ENCODE measurements at regions not wholly inside any gene's neighbourhood (a gene's known extent, or its start where the extent isn't known, plus 50 kb on each side); places are given as distances from the start of the nearest gene placed in this dataset.
"Not testable (repeated sequence)": the region's sequence is repeated elsewhere in the genome, so short reads cannot be mapped to it uniquely, and the experiment has no call there.

DNA sequence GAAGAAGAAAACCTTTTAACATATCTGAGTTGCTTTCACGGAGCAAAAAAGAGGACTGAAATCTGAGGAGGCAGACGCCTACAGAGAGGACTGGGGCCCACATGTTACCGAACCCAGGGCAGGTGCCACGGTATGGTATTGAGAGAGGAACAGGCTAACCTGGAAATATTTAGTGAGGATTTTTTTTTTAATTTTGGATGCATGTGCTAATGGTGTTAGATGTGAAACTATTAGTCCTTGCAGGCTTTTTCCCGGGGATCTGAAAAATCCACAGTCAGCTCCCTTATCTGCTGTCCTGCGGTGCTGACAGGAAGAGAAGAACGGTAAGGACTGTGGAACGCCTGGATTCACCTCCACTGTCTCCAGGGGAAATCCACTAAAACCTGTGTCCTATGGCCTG lies 819.7 kb downstream of the TMEM121 start:
- DNase-seq (ENCODE audit: low read depth), result no peak
- TF ChIP-seq, protein P1, sequence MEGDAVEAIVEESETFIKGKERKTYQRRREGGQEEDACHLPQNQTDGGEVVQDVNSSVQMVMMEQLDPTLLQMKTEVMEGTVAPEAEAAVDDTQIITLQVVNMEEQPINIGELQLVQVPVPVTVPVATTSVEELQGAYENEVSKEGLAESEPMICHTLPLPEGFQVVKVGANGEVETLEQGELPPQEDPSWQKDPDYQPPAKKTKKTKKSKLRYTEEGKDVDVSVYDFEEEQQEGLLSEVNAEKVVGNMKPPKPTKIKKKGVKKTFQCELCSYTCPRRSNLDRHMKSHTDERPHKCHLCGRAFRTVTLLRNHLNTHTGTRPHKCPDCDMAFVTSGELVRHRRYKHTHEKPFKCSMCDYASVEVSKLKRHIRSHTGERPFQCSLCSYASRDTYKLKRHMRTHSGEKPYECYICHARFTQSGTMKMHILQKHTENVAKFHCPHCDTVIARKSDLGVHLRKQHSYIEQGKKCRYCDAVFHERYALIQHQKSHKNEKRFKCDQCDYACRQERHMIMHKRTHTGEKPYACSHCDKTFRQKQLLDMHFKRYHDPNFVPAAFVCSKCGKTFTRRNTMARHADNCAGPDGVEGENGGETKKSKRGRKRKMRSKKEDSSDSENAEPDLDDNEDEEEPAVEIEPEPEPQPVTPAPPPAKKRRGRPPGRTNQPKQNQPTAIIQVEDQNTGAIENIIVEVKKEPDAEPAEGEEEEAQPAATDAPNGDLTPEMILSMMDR (IDR thresholded peaks at IDR 0.05; ENCODE audit: insufficient read depth, low read depth, low read length, missing control alignments), result no peak
- no peak overlapping the region for H3K4me3 ChIP-seq (ENCODE audit: low read depth, low read length)

DNA sequence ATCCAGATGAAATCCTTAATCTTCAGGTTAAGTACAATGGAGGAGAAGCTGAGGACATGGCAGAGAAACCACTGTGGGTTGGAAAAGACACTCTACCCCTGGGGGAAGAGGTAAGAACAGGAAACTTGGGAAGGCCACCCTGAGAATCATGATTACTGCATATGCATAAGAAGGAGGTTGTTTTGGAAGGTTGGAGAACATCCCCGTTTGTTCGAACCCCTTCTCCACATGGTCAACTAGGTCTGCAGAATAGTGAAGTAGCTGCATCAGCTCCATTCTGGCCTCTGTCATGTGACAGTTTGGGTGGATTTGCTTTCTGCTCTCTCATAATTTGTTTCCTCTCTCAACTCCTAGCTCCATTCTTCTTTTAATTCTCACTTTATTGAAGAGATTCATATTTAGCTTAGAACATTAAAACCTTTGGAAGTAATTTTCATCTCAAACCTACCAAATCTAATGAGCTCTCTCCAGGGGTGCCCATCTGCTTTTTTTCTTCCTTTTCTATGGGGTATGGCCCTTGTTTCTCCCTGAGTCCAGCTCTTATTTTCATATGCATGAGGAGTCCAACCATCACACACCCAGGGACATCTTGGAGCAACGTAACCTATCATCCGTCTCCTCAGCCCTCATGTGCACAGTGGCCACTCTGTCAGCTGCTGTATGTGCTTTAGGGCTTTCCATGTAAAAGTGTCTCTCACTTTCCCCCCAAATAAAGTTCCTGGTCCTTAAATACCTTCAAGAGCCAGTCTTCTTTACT lies 820.3 kb downstream of the TMEM121 start:
- no peak for DNase-seq (ENCODE audit: low read depth)
- TF ChIP-seq, protein P1 (IDR thresholded peaks at IDR 0.05; ENCODE audit: insufficient read depth, low read depth, low read length, missing control alignments), result no peak
- H3K4me3 ChIP-seq (ENCODE audit: low read depth, low read length), result no peak overlapping the region

DNA sequence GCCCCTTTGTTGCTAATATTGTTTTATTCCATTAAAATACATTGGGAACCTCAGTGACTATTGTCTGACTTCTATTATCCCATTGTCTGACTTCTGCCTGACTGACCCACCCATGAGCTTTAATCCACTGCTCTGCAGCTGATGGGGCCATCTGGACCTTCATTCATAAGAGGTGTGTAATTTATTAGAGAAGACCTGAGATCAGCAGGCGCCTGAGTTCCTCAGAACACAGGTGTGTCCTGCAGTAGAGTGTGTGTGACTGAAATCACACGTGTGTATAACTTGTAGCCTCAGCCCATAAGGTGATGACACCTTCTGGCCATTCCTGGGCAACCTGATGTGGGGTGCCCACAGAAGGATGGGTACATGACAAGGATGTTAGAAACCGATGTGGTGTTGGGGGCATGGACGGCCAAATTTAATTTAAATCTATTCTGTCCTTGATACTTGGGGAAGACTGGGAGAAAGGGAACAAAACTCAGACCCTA lies 821.0 kb downstream of the TMEM121 start:
- TF ChIP-seq, protein P1 (IDR thresholded peaks at IDR 0.05; ENCODE audit: insufficient read depth, low read depth, low read length, missing control alignments), result no peak
- no peak overlapping the region for H3K4me3 ChIP-seq (ENCODE audit: low read depth, low read length)
- DNase-seq (ENCODE audit: low read depth), result no peak

DNA sequence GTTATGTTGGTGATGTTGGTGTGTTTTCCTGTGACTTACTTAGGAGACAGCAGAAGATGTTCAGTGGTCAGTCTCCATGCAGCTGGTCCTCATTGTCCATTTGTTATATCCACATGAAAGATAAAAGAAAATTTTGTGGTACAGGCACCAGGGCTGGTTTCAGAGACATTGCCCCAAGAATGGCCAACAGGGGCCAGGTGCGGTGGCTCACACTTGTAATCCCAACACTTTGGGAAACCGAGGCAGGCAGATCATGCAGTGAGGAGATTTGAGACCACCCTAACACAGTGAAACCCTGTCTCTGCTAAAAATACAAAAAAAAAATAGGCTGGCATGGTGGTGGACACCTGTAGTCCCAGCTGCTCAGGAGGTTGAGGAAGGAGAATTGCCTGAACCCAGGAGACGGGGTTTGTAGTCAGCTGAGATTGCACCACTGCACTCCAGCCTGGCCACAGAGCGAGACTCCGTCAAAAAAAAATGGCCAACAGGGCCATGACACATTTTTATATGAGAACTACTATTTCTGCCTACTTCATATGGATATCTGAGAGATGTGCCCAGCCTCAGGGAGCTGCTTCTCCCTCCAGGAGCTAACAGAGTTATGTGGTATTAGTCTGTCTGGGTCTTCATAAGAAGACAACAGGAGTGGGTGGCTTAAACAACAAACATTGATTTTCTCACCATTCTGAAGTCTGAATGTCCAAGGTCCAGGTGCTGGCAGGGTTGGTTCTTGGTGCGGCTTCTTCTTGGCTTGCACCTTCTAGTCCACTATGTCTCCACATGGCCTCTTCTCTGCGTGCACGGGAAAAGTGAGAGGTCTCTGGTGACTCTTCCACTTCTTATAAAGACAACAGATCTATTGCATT lies 821.7 kb downstream of the TMEM121 start:
- DNase-seq (ENCODE audit: low read depth), result no peak
- TF ChIP-seq, protein P1 (IDR thresholded peaks at IDR 0.05; ENCODE audit: insufficient read depth, low read depth, low read length, missing control alignments), result no peak
- H3K4me3 ChIP-seq (ENCODE audit: low read depth, low read length), result no peak overlapping the region

DNA sequence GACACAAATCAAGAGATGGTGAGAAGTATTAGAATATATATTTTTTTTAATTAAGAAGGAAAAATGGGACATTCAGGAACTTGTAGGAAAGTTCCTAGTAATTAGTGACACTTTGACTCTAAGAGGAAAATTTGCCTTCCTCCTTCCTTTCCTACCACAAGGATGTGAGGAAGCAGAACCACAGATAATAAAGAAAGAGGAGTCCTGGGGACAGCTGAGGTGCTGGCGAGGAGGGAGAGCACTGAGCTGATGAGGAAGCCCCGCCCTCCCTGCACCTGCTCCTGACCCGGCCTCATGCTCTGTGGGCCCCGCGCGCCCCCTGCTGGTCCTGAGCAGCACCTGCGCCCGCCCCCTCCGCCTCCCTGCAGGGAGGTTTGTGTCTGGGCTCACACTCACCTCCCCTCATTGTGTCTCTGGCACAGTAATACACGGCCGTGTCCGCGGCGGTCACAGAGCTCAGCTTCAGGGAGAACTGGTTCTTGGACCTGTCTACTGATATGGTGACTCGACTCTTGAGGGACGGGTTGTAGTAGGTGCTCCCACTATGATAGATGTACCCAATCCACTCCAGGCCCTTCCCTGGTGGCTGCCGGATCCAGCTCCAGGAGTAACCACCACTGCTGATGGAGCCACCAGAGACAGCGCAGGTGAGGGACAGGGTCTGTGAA lies 822.6 kb downstream of the TMEM121 start:
- not testable (repeated sequence) for H3K4me3 ChIP-seq (ENCODE audit: low read depth, low read length)
- DNase-seq (ENCODE audit: low read depth), result peak; percentile 57
- TF ChIP-seq, protein P1 (IDR thresholded peaks at IDR 0.05; ENCODE audit: insufficient read depth, low read depth, low read length, missing control alignments), result peak; percentile 50

DNA sequence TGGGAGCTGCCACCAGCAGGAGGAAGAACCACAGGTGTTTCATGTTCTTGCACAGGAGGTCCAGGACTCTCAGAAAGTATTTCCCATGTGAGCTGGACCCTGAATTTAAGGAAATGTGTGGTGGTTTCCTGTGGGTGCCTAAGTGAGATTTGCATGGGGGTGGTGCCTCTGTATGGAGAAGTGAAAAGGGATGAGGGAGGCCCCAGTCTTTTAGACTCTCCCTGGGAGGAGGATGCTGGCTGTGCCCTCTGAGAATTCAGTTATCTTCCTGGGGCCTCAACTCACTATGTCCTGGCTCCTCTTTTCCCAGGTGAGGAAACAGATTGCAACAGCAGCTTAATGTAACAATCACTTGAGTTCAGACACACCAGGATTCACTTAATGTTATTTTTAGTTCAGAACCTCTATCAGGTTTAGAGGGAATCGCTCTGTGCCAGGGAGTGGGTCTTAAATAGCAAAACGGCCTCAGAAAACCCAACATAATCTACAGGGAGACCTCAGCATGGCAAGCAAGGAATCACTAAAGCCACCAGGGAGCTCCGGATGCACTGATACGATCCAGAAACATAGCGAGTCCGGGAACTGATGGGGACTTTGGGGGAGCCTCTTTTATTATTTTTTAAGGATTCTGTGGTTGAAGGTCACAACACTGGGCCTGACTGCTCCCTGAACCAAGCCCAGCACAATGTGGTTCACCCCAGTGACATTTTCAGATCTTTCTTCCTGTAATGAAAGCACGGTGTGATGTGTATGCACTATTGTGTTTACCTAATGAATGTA lies 823.5 kb downstream of the TMEM121 start:
- not testable (repeated sequence) for H3K4me3 ChIP-seq (ENCODE audit: low read depth, low read length); DNase-seq (ENCODE audit: low read depth)

DNA sequence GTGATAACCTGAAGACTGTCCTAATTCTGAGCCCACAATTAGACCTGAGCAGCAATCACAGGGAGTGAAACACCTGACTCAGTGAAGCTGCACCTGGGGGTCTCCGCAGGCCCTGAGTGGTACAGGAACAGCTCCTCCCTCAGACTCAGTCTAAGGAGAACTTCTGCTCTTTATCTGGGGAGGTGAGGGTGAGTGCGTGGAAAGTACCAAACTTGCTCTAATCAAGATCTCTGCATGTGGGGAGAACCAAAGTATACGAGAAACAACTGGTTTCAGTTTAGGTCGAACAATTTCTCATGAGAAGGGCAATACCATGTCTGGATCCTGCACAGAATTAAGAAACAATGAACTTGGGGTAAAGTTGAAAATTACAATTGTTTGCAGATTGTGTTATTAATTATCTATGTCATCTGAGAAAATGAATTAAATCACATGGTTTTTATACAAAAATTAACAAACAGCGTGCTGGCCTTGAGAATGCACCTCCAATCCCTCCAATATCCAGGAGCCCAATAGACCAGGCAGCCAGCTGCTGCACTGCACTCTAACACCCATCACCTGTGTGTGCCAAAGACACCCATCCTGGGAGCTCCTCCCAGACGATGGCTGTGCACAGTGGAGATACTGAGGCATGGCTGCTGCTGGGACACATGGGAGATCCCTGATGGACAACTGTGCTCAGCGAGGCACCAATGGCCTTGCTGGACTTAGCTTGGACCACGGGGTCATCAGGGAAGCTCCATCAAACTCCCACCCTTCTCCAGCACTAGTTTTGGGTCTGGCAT lies 828.8 kb downstream of the TMEM121 start:
- not testable (repeated sequence) for DNase-seq (ENCODE audit: low read depth); H3K4me3 ChIP-seq (ENCODE audit: low read depth, low read length)

DNA sequence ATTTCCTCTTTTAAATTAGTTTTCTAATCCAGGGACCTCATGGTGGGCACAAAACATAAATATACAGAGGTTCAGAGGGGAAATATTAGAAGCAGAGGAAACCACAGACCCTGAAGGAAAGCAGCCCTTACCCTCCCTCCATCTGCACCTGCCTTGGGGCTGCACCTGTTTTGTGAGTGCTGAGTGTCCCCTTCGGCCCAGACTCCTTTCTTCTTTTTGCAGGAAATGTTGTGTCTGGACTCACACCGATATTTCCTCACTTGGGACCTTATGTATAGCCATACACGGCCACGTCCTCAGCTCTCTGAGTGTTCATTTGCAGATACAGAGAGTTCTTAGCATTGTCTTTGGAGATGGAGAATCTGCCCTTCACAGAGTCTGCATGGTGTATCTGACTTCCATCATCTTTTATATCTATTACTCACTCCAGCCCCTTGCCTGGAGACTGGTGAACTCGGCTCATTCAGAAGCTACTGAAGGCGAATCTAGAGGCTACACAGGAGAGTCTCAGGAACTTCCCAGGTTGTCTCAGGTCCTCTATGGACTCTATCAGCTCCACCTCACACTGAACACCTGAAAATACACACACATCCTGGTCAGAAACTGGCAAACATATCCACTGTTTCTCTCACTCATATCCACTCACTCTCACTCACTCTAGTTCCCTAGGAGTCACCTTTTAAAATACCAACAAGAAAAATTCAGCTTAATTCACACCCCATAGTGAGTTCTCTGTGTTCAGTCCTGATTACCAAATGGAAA lies 829.7 kb downstream of the TMEM121 start:
- DNase-seq (ENCODE audit: low read depth), result not testable (repeated sequence)

DNA sequence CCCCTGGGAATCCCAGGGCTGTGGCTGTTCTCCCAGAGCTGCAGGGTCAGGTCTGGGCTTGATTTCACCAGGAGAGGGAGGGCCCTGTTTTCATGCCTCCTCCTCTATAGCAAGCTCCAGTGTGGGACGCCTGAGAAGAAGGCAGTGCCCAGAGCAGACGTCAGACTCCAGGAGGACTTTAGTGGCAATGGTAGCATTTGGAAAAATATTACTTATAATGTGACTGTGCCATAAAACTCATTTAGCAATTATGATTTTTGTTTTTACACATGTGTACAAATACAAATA lies 830.2 kb downstream of the TMEM121 start:
- DNase-seq (ENCODE audit: low read depth), result peak; percentile 50
- not testable (repeated sequence) for H3K4me3 ChIP-seq (ENCODE audit: low read depth, low read length)

More for the DNA sequence above, 829.7 kb downstream of the TMEM121 start:
- not testable (repeated sequence) for H3K4me3 ChIP-seq (ENCODE audit: low read depth, low read length)
